IMR-90 (cell line): ENCODE measurements at regions not wholly inside any gene's neighbourhood (a gene's known extent, or its start where the extent isn't known, plus 50 kb on each side); places are given as distances from the start of the nearest gene placed in this dataset.

Experiments
- ATAC-seq: fragments of 200-7000 bp; cut with Tn5 transposase; 2 replicates; pipeline ENCODE4 v1.9.1; 2020; ENCODE audit warnings: low read depth, mild to moderate bottlenecking, moderate library complexity
- BruUV-seq: library from RNA; stranded (reverse); fragments of 400-500 nt; replicated peaks from 2 replicates; lab custom pipeline; 2021; lab: Mats Ljungman, UMichigan
- CTCF ChIA-PET: fragments of 300-600 bp; formaldehyde crosslinking; extraction: SDS; loops from one replicate; lab custom pipeline; 2021; ENCODE audit warnings: antibody characterized with exemption; lab: Yijun Ruan, JAX
- POLR2A ChIA-PET: fragments of 300-600 bp; sonication (Branson Sonifier 250); formaldehyde crosslinking; loops from one replicate; lab custom pipeline; 2022; ENCODE audit warnings: antibody characterized with exemption; ENCODE audit not compliant: unreplicated experiment; lab: Charles Lee
- DNase-seq: peaks from one replicate; pipeline ENCODE4 v3.0.0; 2013
- H2AFZ ChIP-seq: replicated peaks from 2 replicates; pipeline ENCODE3; 2013; ENCODE audit warnings: low read length, mild to moderate bottlenecking; ENCODE audit not compliant: poor library complexity
- H2AK5ac ChIP-seq: 2 replicates; pipeline ENCODE4 v1.6.1; 2013; ENCODE audit warnings: low read depth, low read length, inconsistent platforms
- H2AK9ac ChIP-seq: replicated peaks from 2 replicates; pipeline ENCODE3; 2013; ENCODE audit warnings: mild to moderate bottlenecking, low read depth, low read length, moderate library complexity; ENCODE audit not compliant: poor library complexity
- H2BK120ac ChIP-seq: 2 replicates; pipeline ENCODE4 v1.6.1; 2013; ENCODE audit warnings: low read depth, low read length, inconsistent platforms
- H2BK15ac ChIP-seq: 3 replicates; pipeline ENCODE4 v1.6.1; 2013; ENCODE audit warnings: low read depth, low read length, inconsistent platforms
- H2BK20ac ChIP-seq: 2 replicates; pipeline ENCODE4 v1.6.1; 2013; ENCODE audit warnings: low read depth, mild to moderate bottlenecking, inconsistent platforms, low read length, moderate library complexity
- H2BK5ac ChIP-seq: 2 replicates; pipeline ENCODE4 v1.6.1; 2013; ENCODE audit warnings: mild to moderate bottlenecking, low read depth, low read length, inconsistent platforms; ENCODE audit not compliant: poor library complexity, severe bottlenecking
- H3K14ac ChIP-seq: replicated peaks from 2 replicates; pipeline ENCODE4 v1.6.1; 2013; ENCODE audit warnings: low read depth, low read length, inconsistent platforms
- H3K18ac ChIP-seq: 2 replicates; pipeline ENCODE4 v1.6.1; 2013; ENCODE audit warnings: low read depth, low read length, control low read depth
- H3K23ac ChIP-seq: 2 replicates; pipeline ENCODE4 v1.6.1; 2013; ENCODE audit warnings: low read depth, low read length, inconsistent platforms
- H3K27ac ChIP-seq: 2 replicates; pipeline ENCODE4 v1.5.1; 2013; ENCODE audit warnings: mild to moderate bottlenecking, control low read depth, low read length; ENCODE audit not compliant: insufficient read depth
- H3K27me3 ChIP-seq: 2 replicates; pipeline ENCODE4 v1.6.1; 2013; ENCODE audit warnings: low read length; ENCODE audit not compliant: control insufficient read depth, insufficient read depth
- H3K36me3 ChIP-seq: 2 replicates; pipeline ENCODE4 v1.6.1; 2013; ENCODE audit warnings: low read length, mixed read lengths; ENCODE audit not compliant: control insufficient read depth, insufficient read depth
- H3K4ac ChIP-seq: 2 replicates; pipeline ENCODE4 v1.6.1; 2013; ENCODE audit warnings: low read depth, low read length, inconsistent platforms
- H3K4me1 ChIP-seq: 2 replicates; pipeline ENCODE4 v1.6.1; 2013; ENCODE audit warnings: low read length, mixed read lengths; ENCODE audit not compliant: control insufficient read depth, insufficient read depth
- H3K4me2 ChIP-seq: 2 replicates; pipeline ENCODE4 v1.6.1; 2013; ENCODE audit warnings: low read depth, mild to moderate bottlenecking, control low read depth, low read length, moderate library complexity
- H3K4me3 ChIP-seq: 2 replicates; pipeline ENCODE4 v1.5.1; 2013; ENCODE audit warnings: low read depth, mild to moderate bottlenecking, control low read depth, low read length, moderate library complexity; ENCODE audit not compliant: insufficient read depth
- H3K56ac ChIP-seq: 2 replicates; pipeline ENCODE4 v1.6.1; 2013; ENCODE audit warnings: low read length, inconsistent platforms; ENCODE audit not compliant: insufficient read depth; ENCODE audit errors: extremely low read depth
- H3K79me1 ChIP-seq, 2 experiments: 2 replicates each; pipeline ENCODE4 v1.6.1; 2013; ENCODE audit warnings: low read length in 2 of 2, inconsistent platforms in 1 of 2, low read depth in 1 of 2
- H3K9ac ChIP-seq: 2 replicates; pipeline ENCODE4 v1.6.1; 2013; ENCODE audit warnings: low read depth, low read length, control low read depth
- H3K9me1 ChIP-seq: 2 replicates; pipeline ENCODE4 v1.6.1; 2013; ENCODE audit warnings: low read length, inconsistent platforms; ENCODE audit not compliant: insufficient read depth
- H3K9me3 ChIP-seq: 2 replicates; pipeline ENCODE4 v1.6.1; 2013; ENCODE audit warnings: low read length; ENCODE audit not compliant: control insufficient read depth, insufficient read depth
- H4K20me1 ChIP-seq: 2 replicates; pipeline ENCODE4 v1.6.1; 2013; ENCODE audit warnings: low read length, inconsistent platforms; ENCODE audit not compliant: insufficient read depth
- H4K5ac ChIP-seq: 2 replicates; pipeline ENCODE4 v1.6.1; 2013; ENCODE audit warnings: mild to moderate bottlenecking, low read depth, low read length, control low read depth
- H4K8ac ChIP-seq, 2 experiments: 2 replicates each; pipeline ENCODE4 v1.6.1; 2013; ENCODE audit warnings: low read depth in 2 of 2, low read length in 2 of 2, control low read depth in 1 of 2, inconsistent platforms in 1 of 2
- H4K91ac ChIP-seq: 2 replicates; pipeline ENCODE4 v1.6.1; 2013; ENCODE audit warnings: low read depth, low read length, inconsistent platforms; ENCODE audit not compliant: insufficient read depth
- CEBPB ChIP-seq: IDR thresholded peaks from 2 replicates; pipeline ENCODE4 v1.6.1; 2012; ENCODE audit warnings: low read depth, low read length, improper control_type of control experiment
- MAFK ChIP-seq: IDR thresholded peaks from 2 replicates; pipeline ENCODE4 v1.6.1; 2012; ENCODE audit warnings: low read depth, low read length, improper control_type of control experiment
- WGBS, 2 experiments: methylation state at CpG; one replicate each; pipeline versions ENCODE4 v1.1.5 to v1.1.7; 2013; ENCODE audit warnings: missing lambda C conversion rate in 2 of 2; ENCODE audit not compliant: insufficient read length in 1 of 2; ENCODE audit errors: extremely low coverage in 2 of 2; 5-methylcytosine and 5-hydroxymethylcytosine counted together
- dilution Hi-C: fragments of 300-500 bp; cut with HindIII; formaldehyde crosslinking; loops from one replicate; pipeline ENCODE4 v1.14.3; 2018; ENCODE audit warnings: low sequenced_read_pairs; ENCODE audit not compliant: unreplicated experiment
- in situ Hi-C: fragments of 300-500 bp; cut with MboI; formaldehyde crosslinking; loops from 3 replicates; pipeline ENCODE4 v1.14.3; 2019; ENCODE audit warnings: low sequenced_read_pairs, inconsistent platforms, mixed read lengths
- intact Hi-C: fragments of 100-400 bp; cut with micrococcal nuclease; formaldehyde crosslinking; loops from 2 replicates; pipeline ENCODE4 v1.10.0; 2022

DNA sequence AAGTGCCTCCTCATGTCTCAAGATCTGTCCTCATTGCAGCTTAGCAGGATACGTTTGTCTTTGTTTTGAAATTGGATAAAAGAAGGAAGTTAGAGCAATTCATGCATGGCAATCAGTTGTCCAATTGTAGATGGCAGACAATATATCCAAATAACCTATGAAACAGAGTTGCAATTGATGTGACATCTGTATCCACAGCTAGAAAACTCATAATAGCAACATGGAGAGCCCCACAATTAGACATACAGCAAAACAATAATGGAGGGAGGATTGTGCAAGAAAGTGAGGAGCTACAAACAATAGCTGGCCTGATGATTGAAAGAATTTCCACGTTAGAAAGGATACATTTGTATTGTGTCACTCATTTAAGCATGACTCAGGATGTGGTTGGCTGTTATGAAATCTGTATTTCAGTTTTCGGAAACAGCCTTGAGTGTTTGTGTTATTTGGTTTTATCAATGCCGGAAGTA lies 132.0 kb downstream of the FAM174A start:
- Histone ChIP-seq H3K4me2 (no peak overlapping the region), H3K4me3 (no peak overlapping the region), H3K36me3 (no peaks in the 10 kb centered on the region), H2BK120ac (no peak overlapping the region), H4K8ac (no peak overlapping the region), H2AK5ac (no peak overlapping the region), H3K4ac (no peak overlapping the region), H3K9ac (no peak overlapping the region), H4K20me1 (no peaks in the 10 kb centered on the region), H3K9me3 (no peaks in the 10 kb centered on the region), H4K91ac (no peak overlapping the region), H3K14ac (no peak overlapping the region), H4K5ac (no peak overlapping the region), H2AK9ac (no peak overlapping the region), H3K27me3 (no peaks in the 10 kb centered on the region), H3K9me1 (no peaks in the 10 kb centered on the region), H2BK5ac (no peak overlapping the region), H3K18ac (no peak overlapping the region), H3K23ac (no peak overlapping the region), H2BK20ac (no peak overlapping the region), H2AFZ (no peak overlapping the region), H3K56ac (no peak overlapping the region), H3K27ac (no peak overlapping the region), H3K4me1 (0 out of 2 replicates have a peak, but pooled peaks cover 2% of the 10 kb centered on the region), H3K79me1 (no peaks in the 10 kb centered on the region), H2BK15ac (no peak overlapping the region)
- dilution Hi-C loops (no loop called here), intact Hi-C loops (no loop called here), in situ Hi-C loops (no loop called here)
- DNase-seq = peak; percentile 43
- no TSS peak for BruUV-seq
- ChIA-PET CTCF (interaction anchor here (1.2 kb wide), 1 partner anchor 12 kb away, joined by 3 read pairs; no protein-coding TSS in a partner anchor), POLR2A (no interaction called here)
- WGBS, 2 experiments = 0% methylated on average over 1 of the region's 4 CpGs; no CpG with 5 or more reads in 1 of the 2 experiments
- TF ChIP-seq MAFK (no peak), CEBPB (peak; percentile 78)
- no peak for ATAC-seq
